ENCODE measurements at regions not wholly inside any gene's neighbourhood (a gene's known extent, or its start where the extent isn't known, plus 50 kb on each side); places are given as distances from the start of the nearest gene placed in this dataset.

GRCh38 chr14:87121716-87122115 lies 871.3 kb downstream of the GALC start:
- Mint-ChIP-seq H3K36me3 (ENCODE audit: low read depth) (no peaks in the 10 kb centered on the region), H3K4me1 (ENCODE audit: low read depth) (no peaks in the 10 kb centered on the region), H3K9me3 (no peaks in the 10 kb centered on the region), H3K27me3 (no peaks in the 10 kb centered on the region), H3K4me3 (no peak overlapping the region), H3K27ac (no peak overlapping the region)

- H3K9me3 Mint-ChIP-seq: peaks cover 4% of the 10 kb centered on the region
- no peak overlapping the region for H3K4me3 Mint-ChIP-seq
- no peaks in the 10 kb centered on the region for H3K36me3 Mint-ChIP-seq (ENCODE audit: low read depth)
- H3K27ac Mint-ChIP-seq: no peak overlapping the region
- H3K27me3 Mint-ChIP-seq: no peaks in the 10 kb centered on the region
- H3K4me1 Mint-ChIP-seq (ENCODE audit: low read depth): no peaks in the 10 kb centered on the region
Measured at GRCh38 chr14:87115234-87115633, 877.7 kb downstream of the GALC start.

GRCh38 chr14:87113286-87113685 lies 879.7 kb downstream of the GALC start:
- no peaks in the 10 kb centered on the region for H3K27me3 Mint-ChIP-seq
- H3K4me3 Mint-ChIP-seq: no peak overlapping the region
- no peaks in the 10 kb centered on the region for H3K4me1 Mint-ChIP-seq (ENCODE audit: low read depth)
- peaks cover 4% of the 10 kb centered on the region for H3K9me3 Mint-ChIP-seq
- no peak overlapping the region for H3K27ac Mint-ChIP-seq
- no peaks in the 10 kb centered on the region for H3K36me3 Mint-ChIP-seq (ENCODE audit: low read depth)

GRCh38 chr14:87111741-87112140 lies 881.2 kb downstream of the GALC start:
- H3K27ac Mint-ChIP-seq: no peak overlapping the region
- no peaks in the 10 kb centered on the region for H3K27me3 Mint-ChIP-seq
- H3K4me3 Mint-ChIP-seq: no peak overlapping the region
- H3K9me3 Mint-ChIP-seq: peaks cover 9% of the 10 kb centered on the region
- no peaks in the 10 kb centered on the region for H3K4me1 Mint-ChIP-seq (ENCODE audit: low read depth)
- H3K36me3 Mint-ChIP-seq (ENCODE audit: low read depth): no peaks in the 10 kb centered on the region

GRCh38 chr14:87111126-87111525 lies 881.9 kb downstream of the GALC start:
- no peaks in the 10 kb centered on the region for H3K4me1 Mint-ChIP-seq (ENCODE audit: low read depth)
- no peak overlapping the region for H3K4me3 Mint-ChIP-seq
- H3K27me3 Mint-ChIP-seq: no peaks in the 10 kb centered on the region
- H3K36me3 Mint-ChIP-seq (ENCODE audit: low read depth): no peaks in the 10 kb centered on the region
- peaks cover 9% of the 10 kb centered on the region for H3K9me3 Mint-ChIP-seq
- H3K27ac Mint-ChIP-seq: no peak overlapping the region

- no peaks in the 10 kb centered on the region for H3K36me3 Mint-ChIP-seq (ENCODE audit: low read depth)
- H3K4me3 Mint-ChIP-seq: no peak overlapping the region
- H3K27ac Mint-ChIP-seq: no peak overlapping the region
- peaks cover 9% of the 10 kb centered on the region for H3K9me3 Mint-ChIP-seq
- no peaks in the 10 kb centered on the region for H3K4me1 Mint-ChIP-seq (ENCODE audit: low read depth)
- H3K27me3 Mint-ChIP-seq: no peaks in the 10 kb centered on the region
Measured at GRCh38 chr14:87109271-87109670, 883.7 kb downstream of the GALC start.

- Mint-ChIP-seq H3K9me3 (peaks cover 9% of the 10 kb centered on the region), H3K36me3 (ENCODE audit: low read depth) (no peaks in the 10 kb centered on the region), H3K4me1 (ENCODE audit: low read depth) (no peaks in the 10 kb centered on the region), H3K4me3 (no peak overlapping the region), H3K27ac (no peak overlapping the region), H3K27me3 (no peaks in the 10 kb centered on the region)
Measured at GRCh38 chr14:87108726-87109125, 884.3 kb downstream of the GALC start.

GRCh38 chr14:87102811-87103378 lies 890.1 kb downstream of the GALC start:
- Mint-ChIP-seq H3K4me1 (ENCODE audit: low read depth) (no peaks in the 10 kb centered on the region), H3K36me3 (ENCODE audit: low read depth) (no peaks in the 10 kb centered on the region)

GRCh38 chr14:87097015-87097414 lies 896.0 kb downstream of the GALC start:
- Mint-ChIP-seq H3K4me1 (ENCODE audit: low read depth) (no peaks in the 10 kb centered on the region), H3K27me3 (no peaks in the 10 kb centered on the region), H3K9me3 (peaks cover 18% of the 10 kb centered on the region), H3K4me3 (no peak overlapping the region), H3K36me3 (ENCODE audit: low read depth) (no peaks in the 10 kb centered on the region), H3K27ac (no peak overlapping the region)

More at GRCh38 chr14:87102811-87103378, 890.1 kb downstream of the GALC start:
- Mint-ChIP-seq H3K4me3 (no peak overlapping the region), H3K27ac (no peak overlapping the region), H3K9me3 (peaks cover 12% of the 10 kb centered on the region), H3K27me3 (no peaks in the 10 kb centered on the region)

- Mint-ChIP-seq H3K27ac (no peak overlapping the region), H3K4me3 (no peak overlapping the region), H3K36me3 (ENCODE audit: low read depth) (no peaks in the 10 kb centered on the region), H3K27me3 (no peaks in the 10 kb centered on the region), H3K4me1 (ENCODE audit: low read depth) (no peaks in the 10 kb centered on the region), H3K9me3 (peaks cover 11% of the 10 kb centered on the region)
Measured at GRCh38 chr14:87094913-87095312, 898.1 kb downstream of the GALC start.

GRCh38 chr14:87088588-87088987 lies 904.4 kb downstream of the GALC start:
- Mint-ChIP-seq H3K4me3 (no peak overlapping the region), H3K9me3 (peaks cover 7% of the 10 kb centered on the region), H3K36me3 (ENCODE audit: low read depth) (no peaks in the 10 kb centered on the region), H3K27me3 (no peaks in the 10 kb centered on the region), H3K4me1 (ENCODE audit: low read depth) (no peaks in the 10 kb centered on the region), H3K27ac (no peak overlapping the region)

GRCh38 chr14:87087881-87088280 lies 905.1 kb downstream of the GALC start:
- Mint-ChIP-seq H3K4me3 (no peak overlapping the region), H3K36me3 (ENCODE audit: low read depth) (no peaks in the 10 kb centered on the region), H3K27ac (no peak overlapping the region), H3K4me1 (ENCODE audit: low read depth) (no peaks in the 10 kb centered on the region), H3K27me3 (no peaks in the 10 kb centered on the region), H3K9me3 (peaks cover 5% of the 10 kb centered on the region)

GRCh38 chr14:87084908-87085307 lies 908.1 kb downstream of the GALC start:
- no peak overlapping the region for H3K4me3 Mint-ChIP-seq
- peaks cover 5% of the 10 kb centered on the region for H3K9me3 Mint-ChIP-seq
- no peaks in the 10 kb centered on the region for H3K27me3 Mint-ChIP-seq
- no peaks in the 10 kb centered on the region for H3K36me3 Mint-ChIP-seq (ENCODE audit: low read depth)
- H3K4me1 Mint-ChIP-seq (ENCODE audit: low read depth): no peaks in the 10 kb centered on the region
- H3K27ac Mint-ChIP-seq: no peak overlapping the region

GRCh38 chr14:87082917-87083316 lies 910.1 kb downstream of the GALC start:
- Mint-ChIP-seq H3K9me3 (peaks cover 10% of the 10 kb centered on the region), H3K4me1 (ENCODE audit: low read depth) (no peaks in the 10 kb centered on the region), H3K36me3 (ENCODE audit: low read depth) (no peaks in the 10 kb centered on the region), H3K27ac (no peak overlapping the region), H3K4me3 (no peak overlapping the region), H3K27me3 (no peaks in the 10 kb centered on the region)

GRCh38 chr14:87081004-87081403 lies 912.0 kb downstream of the GALC start:
- Mint-ChIP-seq H3K27ac (no peak overlapping the region), H3K9me3 (peaks cover 5% of the 10 kb centered on the region), H3K36me3 (ENCODE audit: low read depth) (no peaks in the 10 kb centered on the region), H3K4me3 (no peak overlapping the region), H3K4me1 (ENCODE audit: low read depth) (no peaks in the 10 kb centered on the region), H3K27me3 (no peaks in the 10 kb centered on the region)

- H3K27ac Mint-ChIP-seq: no peak overlapping the region
- no peaks in the 10 kb centered on the region for H3K27me3 Mint-ChIP-seq
- H3K4me1 Mint-ChIP-seq (ENCODE audit: low read depth): no peaks in the 10 kb centered on the region
Measured at GRCh38 chr14:87080146-87080545, 912.8 kb downstream of the GALC start.

More at GRCh38 chr14:87080146-87080545, 912.8 kb downstream of the GALC start:
- peaks cover 5% of the 10 kb centered on the region for H3K9me3 Mint-ChIP-seq
- H3K36me3 Mint-ChIP-seq (ENCODE audit: low read depth): no peaks in the 10 kb centered on the region
- no peak overlapping the region for H3K4me3 Mint-ChIP-seq

Data from stimulated activated naive CD8-positive, alpha-beta T cell treated with anti-CD3 and anti-CD28 coated beads, Interleukin-15, Interleukin-2, amounts not matched to agents 100 ng/mL and 50 ng/mL, for 24 hours (primary cell).